Myocyte (in vitro differentiated cells): ENCODE measurements at regions not wholly inside any gene's neighbourhood (a gene's known extent, or its start where the extent isn't known, plus 50 kb on each side); places are given as distances from the start of the nearest gene placed in this dataset.

Experiments
- DNase-seq: peaks from one replicate; pipeline ENCODE4 v3.0.0-alpha.2; 2012; ENCODE audit warnings: low read depth

- DNase-seq, result no peak
These were observed 281.5 kb downstream of the YTHDC2 start for GRCh38 chr5:113794981-113795380.

- no peak for DNase-seq
These were observed 287.2 kb downstream of the YTHDC2 start for GRCh38 chr5:113800686-113801085.

- no peak for DNase-seq
These were observed 290.8 kb downstream of the YTHDC2 start for GRCh38 chr5:113804264-113804663.

- no peak for DNase-seq
These were observed 291.4 kb downstream of the YTHDC2 start for GRCh38 chr5:113804943-113805342.

- no peak for DNase-seq
These were observed 292.8 kb downstream of the YTHDC2 start for GRCh38 chr5:113806250-113806649.

- no peak for DNase-seq
These were observed 293.4 kb downstream of the YTHDC2 start for GRCh38 chr5:113806904-113807303.

GRCh38 chr5:113807427-113807991 lies 294.0 kb downstream of the YTHDC2 start:
- no peak for DNase-seq

GRCh38 chr5:113808956-113809355 lies 295.5 kb downstream of the YTHDC2 start:
- DNase-seq, result no peak

GRCh38 chr5:113809626-113810025 lies 296.1 kb downstream of the YTHDC2 start:
- DNase-seq, result no peak

- no peak for DNase-seq
These were observed 300.0 kb downstream of the YTHDC2 start for GRCh38 chr5:113813466-113813865.

GRCh38 chr5:113817683-113818082 lies 304.2 kb downstream of the YTHDC2 start:
- no peak for DNase-seq

- no peak for DNase-seq
These were observed 310.2 kb downstream of the YTHDC2 start for GRCh38 chr5:113823696-113824095.

- DNase-seq, result no peak
These were observed 310.8 kb downstream of the YTHDC2 start for GRCh38 chr5:113824307-113824706.

- DNase-seq, result no peak
These were observed 311.7 kb downstream of the YTHDC2 start for GRCh38 chr5:113825176-113825575.

GRCh38 chr5:113846941-113847340 lies 333.4 kb downstream of the YTHDC2 start:
- DNase-seq, result no peak

GRCh38 chr5:113864437-113864836 lies 350.9 kb downstream of the YTHDC2 start:
- DNase-seq, result no peak

GRCh38 chr5:113866763-113867162 lies 353.3 kb downstream of the YTHDC2 start:
- DNase-seq, result no peak

GRCh38 chr5:113869611-113870010 lies 356.1 kb downstream of the YTHDC2 start:
- no peak for DNase-seq

- DNase-seq, result no peak
These were observed 358.5 kb downstream of the YTHDC2 start for GRCh38 chr5:113871972-113872371.

GRCh38 chr5:113875096-113875495 lies 361.6 kb downstream of the YTHDC2 start:
- no peak for DNase-seq

- DNase-seq, result no peak
These were observed 378.0 kb downstream of the YTHDC2 start for GRCh38 chr5:113891491-113891890.

GRCh38 chr5:113896789-113897188 lies 383.3 kb downstream of the YTHDC2 start:
- DNase-seq, result no peak

- DNase-seq, result no peak
These were observed 384.3 kb downstream of the YTHDC2 start for GRCh38 chr5:113897748-113898147.

- DNase-seq, result no peak
These were observed 386.6 kb downstream of the YTHDC2 start for GRCh38 chr5:113900141-113900540.
